ENCODE measurements at regions not wholly inside any gene's neighbourhood (a gene's known extent, or its start where the extent isn't known, plus 50 kb on each side); places are given as distances from the start of the nearest gene placed in this dataset.

- TF ChIP-seq CTCF (IDR thresholded peaks at IDR 0.05) (no peak), POLR2A (IDR thresholded peaks at IDR 0.05) (no peak)
These were observed 81.1 kb upstream of the PDZRN3 start for GRCh38 chr3:73705792-73706191.

All from Peyer's patch (tissue), 4 donors.